ENCODE measurements at regions not wholly inside any gene's neighbourhood (a gene's known extent, or its start where the extent isn't known, plus 50 kb on each side); places are given as distances from the start of the nearest gene placed in this dataset.
"Not testable (repeated sequence)": the region's sequence is repeated elsewhere in the genome, so short reads cannot be mapped to it uniquely, and the experiment has no call there.

DNA sequence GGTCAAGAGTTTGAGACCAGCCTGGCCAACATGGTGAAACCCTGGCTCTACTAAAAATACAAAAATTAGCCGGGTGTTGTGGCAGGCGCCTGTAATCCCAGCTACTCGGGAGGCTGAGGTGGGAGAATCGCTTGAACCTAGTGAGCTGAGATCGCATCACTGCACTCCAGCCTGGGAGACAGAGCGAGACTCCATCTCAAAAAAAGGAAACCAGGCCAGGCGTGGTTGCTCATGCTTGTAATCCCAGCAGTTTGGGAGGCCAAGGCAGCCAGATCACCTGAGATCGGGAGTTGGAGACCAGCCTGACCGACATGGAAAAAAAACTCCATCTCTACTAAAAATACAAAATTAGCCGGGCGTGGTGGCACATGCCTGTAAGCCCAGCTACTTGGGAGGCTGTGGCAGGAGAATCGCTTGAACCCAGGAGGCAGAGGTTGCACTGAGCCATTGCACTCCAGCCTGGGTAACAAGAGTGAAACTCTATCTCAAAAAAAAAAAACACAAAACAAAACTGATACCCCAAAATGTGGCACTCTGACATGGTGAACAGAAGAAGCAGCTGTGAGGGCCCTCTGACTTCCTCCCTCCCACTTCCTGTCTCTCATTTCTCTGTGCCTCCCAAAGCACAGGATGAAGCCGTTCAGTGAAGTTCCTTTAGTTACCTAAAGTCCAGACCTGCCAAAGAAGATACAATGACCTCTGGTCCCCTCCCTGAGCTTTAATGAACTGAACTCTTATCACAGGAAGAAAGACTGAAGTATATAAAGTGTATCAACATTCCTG lies 93.2 kb upstream of the GRIN2A start:
- peak in 1 of 2 donors; percentile 5 for DNase-seq

DNA sequence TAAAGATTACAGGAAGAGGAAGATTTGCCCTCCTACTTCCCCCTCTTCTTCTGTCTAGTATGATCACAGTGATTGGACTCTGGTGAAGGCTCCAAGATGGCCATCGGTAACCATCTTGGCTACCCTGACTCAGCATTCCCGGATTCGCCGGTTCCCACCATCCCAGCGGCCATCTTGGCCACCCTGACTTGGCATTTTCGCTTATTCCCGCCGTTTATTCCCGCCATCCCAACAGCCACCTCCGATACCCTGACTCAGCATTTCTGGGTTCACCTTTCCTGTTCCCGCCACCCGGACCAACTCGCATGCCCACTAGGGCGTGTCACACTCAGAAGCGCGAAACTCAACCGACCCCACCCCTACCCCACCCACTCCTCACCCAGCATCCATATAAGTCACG lies 95.4 kb upstream of the GRIN2A start:
- DNase-seq: no peak

DNA sequence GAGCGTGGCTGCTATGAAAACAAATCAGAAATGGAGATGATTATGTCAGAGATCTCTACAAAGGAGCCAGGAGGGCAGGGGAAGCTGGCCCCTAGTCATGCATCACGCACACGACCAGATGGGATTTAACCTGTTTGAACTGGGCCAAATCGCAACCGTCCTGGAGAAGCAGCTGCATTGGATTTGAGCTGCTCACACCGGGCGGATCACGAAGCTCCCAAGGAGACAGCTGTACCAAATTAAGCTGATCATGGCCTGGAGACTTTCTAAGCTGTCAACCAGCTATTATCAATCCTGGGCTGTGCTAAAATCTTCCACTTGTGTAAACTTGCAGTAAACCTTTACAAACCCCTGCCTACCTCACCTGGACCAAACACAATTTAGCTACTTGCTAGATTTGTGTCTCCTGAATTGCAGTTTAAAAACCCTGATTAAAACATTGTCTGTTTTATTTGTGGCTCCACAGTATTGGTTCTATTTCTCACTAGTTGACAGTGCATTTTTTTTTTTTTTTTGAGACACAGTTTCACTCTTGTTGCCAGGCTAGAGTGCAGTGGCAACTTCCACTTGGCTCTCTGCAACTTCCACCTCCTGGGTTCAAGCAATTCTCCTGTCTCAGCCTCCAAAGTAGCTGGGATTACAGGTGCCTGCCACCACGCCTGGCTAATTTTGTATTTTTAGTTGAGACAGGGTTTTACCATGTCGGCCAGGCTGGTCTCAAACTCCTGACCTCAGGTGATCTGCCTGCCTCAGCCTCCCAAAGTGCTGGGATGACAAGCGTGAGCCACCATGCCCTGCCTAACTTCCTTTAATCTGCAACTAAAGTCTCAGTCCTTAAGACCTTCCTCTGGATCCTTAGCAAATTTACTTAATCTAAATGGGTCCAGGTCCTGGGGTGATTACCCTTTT lies 98.3 kb upstream of the GRIN2A start:
- DNase-seq: no peak

DNA sequence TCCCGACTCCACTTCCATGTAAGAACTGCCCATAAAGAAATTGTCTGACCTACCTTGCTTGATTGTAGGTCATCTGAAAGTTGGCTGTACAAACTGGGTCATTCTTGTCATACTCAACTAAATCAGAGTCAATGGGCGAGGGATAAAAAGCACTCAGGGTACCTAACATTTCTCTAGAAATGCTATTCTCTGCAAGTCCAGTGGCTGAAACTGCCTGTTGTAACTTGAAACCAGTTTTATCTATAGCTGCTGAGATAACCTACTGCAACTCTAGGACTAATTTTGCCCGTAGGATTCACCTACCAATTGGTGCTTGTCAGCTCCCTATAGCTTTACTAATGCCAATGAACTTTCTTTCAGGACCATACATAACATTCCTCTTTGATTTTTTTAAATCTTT lies 100.1 kb upstream of the GRIN2A start:
- DNase-seq: no peak

DNA sequence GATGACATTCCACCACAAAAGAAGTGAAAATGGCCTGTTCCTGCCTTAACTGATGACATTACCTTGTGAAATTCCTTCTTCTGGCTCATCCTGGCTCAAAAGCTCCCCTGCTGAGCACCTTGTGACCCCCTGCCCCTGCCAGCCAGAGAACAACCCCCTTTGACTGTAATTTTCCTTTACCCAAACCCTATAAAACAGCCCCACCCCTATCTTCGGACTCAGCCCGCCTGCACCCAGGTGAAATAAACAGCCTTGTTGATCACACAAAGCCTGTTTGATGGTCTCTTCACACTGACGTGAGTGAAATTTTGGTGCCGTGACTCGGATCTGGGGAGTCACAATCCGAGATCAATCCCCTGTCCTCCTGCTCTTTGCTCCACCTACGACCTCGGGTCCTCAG lies 101.0 kb upstream of the GRIN2A start:
- DNase-seq: not testable (repeated sequence)

DNA sequence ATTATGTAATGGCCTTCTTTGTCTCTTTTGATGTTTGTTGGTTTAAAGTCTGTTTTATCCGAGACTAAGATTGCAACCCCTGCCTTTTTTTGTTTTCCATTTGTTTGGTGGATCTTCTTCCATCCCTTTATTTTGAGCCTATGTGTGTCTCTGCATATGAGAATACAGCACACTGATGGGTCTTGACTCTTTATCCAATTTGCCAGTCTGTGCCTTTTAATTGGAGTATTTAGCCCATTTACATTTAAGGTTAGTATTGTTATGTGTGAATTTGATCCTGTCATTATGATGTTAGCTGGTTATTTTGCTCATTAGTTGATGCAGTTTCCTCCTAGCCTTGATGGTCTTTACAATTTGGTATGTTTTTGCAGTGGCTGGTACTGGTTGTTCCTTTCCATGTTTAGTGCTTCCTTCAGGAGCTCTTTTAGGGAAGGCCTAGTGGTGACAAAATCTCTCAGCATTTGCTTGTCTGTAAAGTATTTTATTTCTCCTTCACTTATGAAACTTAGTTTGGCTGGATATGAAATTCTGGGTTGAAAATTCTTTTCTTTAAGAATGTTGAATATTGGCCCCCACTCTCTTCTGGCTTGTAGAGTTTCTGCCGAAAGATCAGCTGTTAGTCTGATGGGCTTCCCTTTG lies 95.3 kb upstream of the ATF7IP2 start:
- not testable (repeated sequence) for DNase-seq

DNA sequence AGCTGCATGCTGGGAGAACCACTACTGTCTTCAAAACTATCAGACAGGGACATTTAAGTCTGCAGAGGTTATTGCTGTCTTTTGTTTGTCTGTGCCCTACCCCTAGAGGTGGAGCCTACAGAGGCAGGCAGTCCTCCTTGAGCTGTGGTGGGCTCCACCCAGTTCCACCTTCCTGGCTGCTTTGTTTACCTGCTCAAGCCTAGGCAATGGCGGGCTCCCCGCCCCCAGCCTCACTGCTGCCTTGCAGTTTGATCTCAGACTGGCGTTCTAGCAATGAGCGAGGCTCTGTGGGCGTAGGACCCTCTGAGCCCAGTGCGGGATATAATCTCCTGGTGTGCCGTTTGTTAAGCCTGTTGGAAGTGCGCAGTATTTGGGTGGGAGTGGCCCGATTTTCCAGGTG lies 93.7 kb upstream of the ATF7IP2 start:
- not testable (repeated sequence) for DNase-seq

DNA sequence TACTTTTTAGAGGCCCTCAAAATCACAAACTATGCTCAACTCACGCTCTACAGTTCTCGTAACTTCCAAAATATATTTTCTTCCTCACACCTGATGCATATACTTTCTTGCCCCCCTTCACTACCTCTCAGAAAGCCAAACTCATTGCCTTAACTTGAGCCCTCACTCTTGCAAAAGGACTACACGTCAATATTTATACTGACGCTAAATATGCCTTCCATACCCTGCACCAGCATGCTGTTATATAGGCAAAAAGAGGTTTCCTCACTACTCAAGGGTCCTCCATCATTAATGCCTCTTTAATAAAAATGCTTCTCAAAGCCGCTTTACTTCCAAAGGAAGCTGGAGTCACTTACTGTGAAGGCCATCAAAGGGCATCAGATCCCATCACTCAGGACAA lies 92.9 kb upstream of the ATF7IP2 start:
- not testable (repeated sequence) for DNase-seq

DNA sequence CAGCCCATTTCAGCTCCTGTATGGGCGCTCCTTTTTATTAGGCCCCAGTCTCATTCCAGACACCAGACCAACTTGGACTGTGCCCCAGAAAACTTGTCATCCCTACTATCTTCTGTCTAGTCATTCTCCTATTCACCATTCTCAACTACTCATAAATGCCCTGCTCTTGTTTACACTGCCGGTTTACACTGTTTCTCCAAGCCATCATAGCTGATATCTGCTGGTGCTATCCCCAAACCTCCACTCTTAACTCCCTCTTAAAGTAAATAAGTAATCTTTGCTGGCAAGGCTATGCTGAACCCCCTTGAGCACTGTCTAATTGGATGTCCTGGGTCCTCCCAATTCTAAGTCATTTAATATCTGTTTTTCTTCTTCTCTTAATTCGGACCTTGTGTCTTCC lies 91.7 kb upstream of the ATF7IP2 start:
- not testable (repeated sequence) for DNase-seq

DNA sequence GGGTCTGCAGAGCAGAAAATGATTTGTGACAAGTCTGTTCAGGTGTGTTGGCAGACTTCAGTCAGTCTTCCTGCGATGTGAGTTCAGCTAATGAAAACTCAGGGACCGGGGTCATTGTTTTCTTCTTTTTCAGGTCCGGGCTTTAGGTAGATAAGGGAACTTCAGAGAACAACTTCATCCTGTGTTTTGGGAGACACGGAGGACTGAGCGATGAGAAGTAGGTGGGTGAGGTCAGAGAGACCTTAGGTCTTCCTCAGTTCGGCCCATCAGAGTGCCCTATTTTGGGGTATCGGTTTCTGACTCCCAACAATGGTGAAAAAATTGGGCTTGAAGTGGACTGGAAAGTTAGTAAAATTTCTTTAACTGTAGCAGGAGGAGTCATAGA lies 88.9 kb upstream of the ATF7IP2 start:
- DNase-seq: no peak

DNA sequence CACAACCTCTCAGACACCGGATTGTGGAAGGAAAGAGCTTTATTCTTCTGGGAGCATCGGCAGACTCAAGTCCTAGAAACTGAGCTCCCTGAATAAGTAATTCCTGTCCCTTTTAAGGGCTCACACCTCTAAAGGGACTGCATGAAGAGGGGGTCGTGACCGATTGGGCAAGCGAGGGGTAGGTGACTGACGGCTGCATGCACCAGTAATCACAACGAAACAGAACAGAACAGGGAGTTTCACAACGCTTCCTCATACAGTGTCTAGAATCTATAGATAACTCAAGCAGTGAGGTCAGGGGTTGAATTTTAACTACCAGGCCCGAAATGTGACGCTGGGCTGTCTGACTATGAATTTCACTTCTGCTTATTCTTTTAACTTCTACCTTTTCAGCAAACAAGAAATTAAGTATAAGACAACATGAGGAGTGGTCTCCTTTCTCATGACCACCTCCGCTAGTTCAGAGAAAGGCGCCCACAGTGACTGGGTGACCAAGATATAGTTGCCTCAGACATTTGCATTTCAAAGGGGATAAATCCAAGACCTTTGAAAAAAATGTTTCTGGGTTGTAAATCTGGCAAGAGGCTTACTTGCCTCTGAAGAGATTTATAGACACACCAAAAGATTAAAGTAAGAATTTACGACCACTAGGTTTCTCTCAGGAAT lies 88.4 kb upstream of the ATF7IP2 start:
- DNase-seq: peak; percentile 5 to 77

DNA sequence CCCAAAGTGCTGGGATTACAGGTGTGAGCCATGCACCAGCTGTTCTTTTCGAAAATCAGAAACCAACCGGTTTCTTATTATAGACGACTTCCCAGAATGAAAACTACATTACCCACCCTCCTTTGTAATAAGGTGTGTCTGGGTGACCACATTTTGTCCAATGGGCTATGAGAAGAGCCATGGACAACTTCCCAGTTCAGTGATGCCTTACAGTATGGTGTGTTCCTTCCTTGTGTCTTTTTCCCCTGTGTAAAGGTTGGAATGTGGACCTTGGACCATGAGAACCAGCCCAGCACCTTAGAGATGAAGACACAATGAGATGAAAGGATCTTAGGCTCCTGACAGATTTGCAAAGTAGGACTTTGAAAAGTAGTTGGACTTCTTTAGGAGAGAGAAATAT lies 85.0 kb upstream of the ATF7IP2 start:
- no peak for DNase-seq

DNA sequence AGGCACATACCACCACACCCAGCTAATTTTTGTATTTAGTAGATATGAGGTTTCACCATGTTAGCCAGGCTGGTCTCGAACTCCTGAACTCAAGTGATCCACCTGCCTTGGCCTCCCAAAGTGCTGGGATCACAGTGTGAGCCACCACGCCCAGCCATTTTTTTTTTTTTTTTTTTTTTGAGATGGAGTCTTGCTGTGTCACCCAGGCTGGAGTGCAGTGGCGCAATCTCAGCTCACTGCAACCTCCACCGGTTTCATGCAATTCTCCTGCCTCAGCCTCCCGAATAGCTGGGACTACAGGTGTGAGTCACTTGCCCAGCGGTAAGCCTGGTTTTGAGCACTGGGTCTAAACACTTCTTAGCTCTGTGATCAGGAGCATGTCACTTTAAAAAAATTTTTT lies 84.3 kb upstream of the ATF7IP2 start:
- not testable (repeated sequence) for DNase-seq

DNA sequence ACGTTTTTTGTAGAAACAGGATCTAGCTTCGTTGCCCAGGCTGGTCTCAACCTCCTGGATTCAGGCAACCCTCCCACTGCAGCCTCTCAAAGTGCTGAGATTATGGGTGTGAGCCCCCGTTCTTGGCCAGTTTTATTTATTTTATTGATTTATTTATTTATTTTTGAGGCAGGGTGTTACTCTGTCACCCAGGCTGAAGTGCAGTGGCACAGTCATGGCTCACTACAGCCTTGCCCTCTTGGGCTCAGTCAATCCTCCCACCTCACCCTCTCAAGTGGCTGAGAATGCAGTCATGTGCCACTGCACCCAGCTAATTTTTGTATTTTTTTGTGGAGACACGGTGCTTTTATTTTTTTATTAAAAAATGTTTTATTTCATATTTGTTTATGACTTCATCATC lies 79.9 kb upstream of the ATF7IP2 start:
- no peak for DNase-seq

DNA sequence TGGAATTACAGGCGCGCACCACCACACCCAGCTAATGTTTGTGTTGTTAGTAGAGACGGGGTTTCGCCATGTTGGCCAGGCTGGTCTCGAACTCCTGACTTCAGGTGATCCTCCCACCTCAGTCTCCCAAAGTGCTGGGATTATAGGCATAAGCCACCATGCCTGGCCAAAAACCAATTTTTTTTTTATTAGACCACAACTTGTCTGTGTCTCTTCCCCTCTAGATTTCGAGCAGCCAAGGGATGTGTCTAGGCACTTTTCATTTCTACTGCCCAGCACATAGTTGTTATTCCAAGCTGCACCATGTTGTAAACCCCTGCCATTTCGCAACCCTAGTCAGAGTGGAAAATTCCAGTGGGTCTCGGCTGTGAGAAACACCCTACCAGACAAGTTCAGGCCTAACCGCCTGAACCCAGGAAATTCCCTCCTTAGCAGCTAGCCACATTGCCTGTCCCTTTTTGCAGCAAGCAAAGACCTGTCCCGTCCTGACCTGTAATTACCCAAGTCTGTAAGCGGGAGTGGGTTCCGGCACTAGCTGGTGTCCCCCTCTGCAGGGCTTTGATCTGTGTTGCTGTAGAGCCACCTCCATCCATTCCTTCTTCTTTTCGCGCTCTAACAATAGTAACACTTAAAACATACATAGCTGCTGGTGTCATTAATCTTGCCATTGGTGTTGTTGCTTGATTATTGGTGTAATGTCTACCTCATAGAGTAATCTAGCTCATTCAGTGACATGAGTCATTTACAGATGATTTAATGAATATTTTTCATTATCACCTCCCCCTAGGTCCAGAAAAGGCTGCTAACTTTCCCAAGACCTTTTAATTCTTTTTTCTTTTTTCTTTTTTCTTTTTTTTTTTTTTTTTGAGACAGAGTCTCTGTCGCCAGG lies 77.3 kb upstream of the ATF7IP2 start:
- DNase-seq: no peak

DNA sequence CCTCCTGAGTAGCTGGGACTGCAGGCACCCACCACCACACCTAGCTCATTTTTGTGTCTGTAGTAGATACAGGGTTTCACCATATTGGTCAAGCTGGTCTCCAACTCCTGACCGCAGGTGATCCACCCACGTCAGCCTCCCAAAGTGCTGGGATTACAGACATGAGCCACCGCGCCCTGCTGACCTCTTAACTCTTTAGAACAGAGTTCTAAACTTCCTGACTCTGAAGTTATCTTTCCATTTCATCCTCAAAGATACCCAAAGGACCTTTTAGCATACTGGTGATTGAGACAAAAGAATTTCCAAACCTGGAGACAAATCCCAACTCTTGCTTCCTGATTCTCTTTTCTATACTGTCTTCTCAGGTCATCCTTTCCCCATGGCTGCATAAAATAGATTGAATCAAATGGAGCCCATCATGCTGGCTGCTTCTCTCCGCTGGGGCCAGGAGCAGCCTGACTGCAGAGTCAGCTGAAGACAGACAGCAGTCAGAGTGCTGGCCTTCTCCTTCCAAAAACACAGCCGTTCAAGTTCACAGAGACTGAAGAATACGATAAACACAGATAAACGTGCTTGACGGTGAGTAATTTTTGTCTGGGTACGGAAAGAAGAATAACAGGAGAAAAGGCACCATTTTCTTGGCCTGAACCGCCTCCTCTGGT lies 76.5 kb upstream of the ATF7IP2 start:
- no peak for DNase-seq

DNA sequence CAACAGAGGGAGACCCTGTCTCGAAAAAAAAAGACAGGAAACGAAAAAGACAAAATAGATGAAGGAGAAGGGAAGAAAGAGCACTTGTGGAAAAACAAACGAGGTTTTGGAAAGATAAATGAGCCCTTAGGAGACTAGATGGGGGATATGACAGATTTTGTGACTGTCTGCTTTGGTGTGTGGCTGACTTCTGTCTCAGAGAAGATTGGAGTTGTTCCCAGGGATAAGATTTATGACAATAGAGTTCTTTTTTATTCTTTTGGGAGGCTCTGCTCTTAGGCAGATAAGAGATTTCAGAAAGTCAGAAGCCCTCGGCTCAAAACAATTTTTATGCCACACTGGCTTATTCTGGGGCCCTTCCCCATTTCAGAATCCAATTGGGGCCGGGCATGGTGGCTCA lies 73.9 kb upstream of the ATF7IP2 start:
- no peak for DNase-seq

DNA sequence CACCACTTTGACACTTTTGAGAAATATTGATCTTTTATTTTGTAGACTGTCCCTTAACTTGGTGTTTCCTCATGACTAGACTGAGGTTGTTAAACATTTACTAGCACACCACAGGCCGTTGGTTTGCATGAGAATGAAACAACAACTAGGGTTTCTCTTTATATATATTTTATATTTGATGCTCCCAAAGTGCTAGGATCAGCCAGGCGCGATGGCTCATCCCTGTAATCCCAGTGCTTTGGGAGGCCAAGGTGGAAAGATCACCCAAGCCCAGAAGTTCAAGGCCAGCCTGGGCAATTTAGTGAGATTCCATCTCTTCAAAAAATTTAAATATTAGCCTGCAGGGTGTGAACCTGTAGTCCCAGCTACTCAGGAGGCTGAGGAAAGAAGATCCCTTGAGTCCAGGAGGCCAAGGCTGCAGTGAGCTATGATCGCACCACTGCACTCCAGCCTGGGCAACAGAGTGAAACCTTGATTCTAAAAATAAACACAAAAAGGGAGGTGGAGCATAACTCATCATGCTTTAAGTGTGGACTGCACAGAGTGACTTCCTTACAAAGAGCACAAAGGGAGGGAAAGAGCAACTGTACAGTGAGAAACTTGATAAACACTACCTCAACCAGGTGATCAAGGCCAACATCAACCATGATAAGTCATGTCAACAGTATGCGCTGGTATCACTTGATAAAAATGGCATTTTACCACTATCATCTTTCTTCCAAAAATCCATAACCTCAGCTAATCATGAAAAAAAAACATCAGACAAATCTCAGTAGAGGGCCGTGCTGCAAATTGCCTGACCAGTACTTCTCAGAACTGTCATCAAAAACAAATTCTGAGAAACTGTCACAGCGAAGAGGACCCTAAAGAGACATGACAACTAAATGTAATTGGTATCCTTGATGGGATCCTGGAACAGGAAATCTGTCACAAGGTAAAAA lies 72.8 kb upstream of the ATF7IP2 start:
- no peak for DNase-seq

DNA sequence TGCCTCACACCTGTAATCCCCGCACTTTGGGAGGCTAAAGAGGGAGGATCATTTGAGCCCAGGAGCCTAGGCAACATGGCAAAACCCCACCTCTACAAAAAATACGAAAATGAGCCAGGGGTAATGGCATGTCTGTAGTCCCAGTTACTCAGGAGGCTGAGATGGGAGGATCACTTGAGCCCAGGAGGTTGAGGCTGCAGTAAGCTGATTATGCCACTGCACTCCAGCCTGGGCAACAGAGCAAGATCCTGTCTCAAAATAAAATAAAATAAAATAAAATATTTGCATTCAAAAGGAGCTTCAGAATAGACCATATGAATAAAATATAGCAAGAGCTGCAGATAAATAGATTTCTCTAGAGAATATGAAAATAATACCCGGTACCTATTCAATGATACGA lies 71.5 kb upstream of the ATF7IP2 start:
- DNase-seq: no peak

DNA sequence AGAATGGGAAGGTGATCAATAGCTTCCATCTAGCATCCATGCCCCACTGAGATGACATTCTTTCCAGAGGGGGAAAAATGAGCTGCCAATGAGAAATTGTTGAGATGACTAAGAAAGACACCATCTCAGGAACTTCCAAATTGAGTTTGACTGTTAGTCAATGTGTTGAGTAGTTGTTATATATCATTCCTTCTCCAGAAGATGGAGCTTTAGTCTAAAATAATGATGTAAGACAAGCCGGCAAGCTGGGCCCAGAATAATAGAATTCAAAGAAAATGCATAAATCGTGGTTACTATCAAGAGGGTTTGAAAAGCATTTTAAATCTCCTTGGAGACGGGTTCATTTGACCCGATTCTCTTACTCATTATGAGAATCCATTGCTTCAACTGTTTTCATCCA lies 71.0 kb upstream of the ATF7IP2 start:
- DNase-seq: peak in 1 of 2 donors; percentile 51
